ENCODE measurements at regions not wholly inside any gene's neighbourhood (a gene's known extent, or its start where the extent isn't known, plus 50 kb on each side); places are given as distances from the start of the nearest gene placed in this dataset.

GRCh38 chr12:65754744-65755595 is 69.3 kb upstream of the HMGA2 start:
- Histone ChIP-seq H3K9me3 (ENCODE audit: control insufficient read depth in 2 of 2, low read length in 2 of 2) (no peaks in the 10 kb centered on the region), H3K27me3 (ENCODE audit: control insufficient read depth in 1 of 2, insufficient read depth in 2 of 2, low read length in 2 of 2) (no peaks in the 10 kb centered on the region), H3K4me3 (ENCODE audit: low read length in 2 of 2) (no peak overlapping the region), H3K4me1 (ENCODE audit: control insufficient read depth, insufficient read depth, low read length) (no peaks in the 10 kb centered on the region), H3K36me3 (ENCODE audit: control insufficient read depth in 2 of 2, insufficient read depth in 2 of 2, low read length in 2 of 2) (no peaks in the 10 kb centered on the region), H3K27ac (ENCODE audit: low read length) (no peak overlapping the region), H3K9ac (ENCODE audit: low read length in 2 of 2) (no peak overlapping the region)

GRCh38 chr12:65755596-65755978 is 68.7 kb upstream of the HMGA2 start:
- no peaks in the 10 kb centered on the region for H3K36me3 ChIP-seq (ENCODE audit: control insufficient read depth in 2 of 2, insufficient read depth in 2 of 2, low read length in 2 of 2)
- no peaks in the 10 kb centered on the region for H3K4me1 ChIP-seq (ENCODE audit: control insufficient read depth, insufficient read depth, low read length)
- H3K4me3 ChIP-seq (ENCODE audit: low read length in 2 of 2) = no peak overlapping the region
- H3K27ac ChIP-seq (ENCODE audit: low read length) = no peak overlapping the region
- no peak overlapping the region for H3K9ac ChIP-seq (ENCODE audit: low read length in 2 of 2)
- H3K9me3 ChIP-seq (ENCODE audit: control insufficient read depth in 2 of 2, low read length in 2 of 2) = no peaks in the 10 kb centered on the region
- peaks cover 0 to 5% of the 10 kb centered on the region in 2 donors for H3K27me3 ChIP-seq (ENCODE audit: control insufficient read depth in 1 of 2, insufficient read depth in 2 of 2, low read length in 2 of 2)

DNA sequence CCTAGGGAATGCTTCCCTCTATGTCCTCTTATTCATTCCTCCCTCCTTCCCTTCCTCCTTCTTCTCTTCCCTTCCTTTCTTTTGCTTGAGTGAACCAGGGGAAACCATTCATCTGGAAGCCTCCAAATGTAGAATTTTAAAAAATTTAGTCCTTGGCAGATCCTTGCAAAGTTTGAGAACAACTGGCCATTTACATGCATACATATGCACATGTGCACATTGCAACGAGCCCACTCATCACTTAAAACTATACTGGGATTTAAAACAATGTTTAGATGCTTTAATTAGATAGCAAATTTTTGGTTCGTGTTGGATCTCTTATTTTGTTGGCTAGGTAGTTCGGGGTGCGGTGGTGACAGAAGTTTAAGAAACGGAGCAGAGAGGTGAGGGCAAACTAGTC is 68.0 kb upstream of the HMGA2 start:
- Histone ChIP-seq H3K9me3 (ENCODE audit: control insufficient read depth in 2 of 2, low read length in 2 of 2) (no peaks in the 10 kb centered on the region), H3K4me3 (ENCODE audit: low read length in 2 of 2) (no peak overlapping the region), H3K9ac (ENCODE audit: low read length in 2 of 2) (no peak overlapping the region), H3K4me1 (ENCODE audit: control insufficient read depth, insufficient read depth, low read length) (no peaks in the 10 kb centered on the region), H3K27me3 (ENCODE audit: control insufficient read depth in 1 of 2, insufficient read depth in 2 of 2, low read length in 2 of 2) (peaks cover 0 to 7% of the 10 kb centered on the region in 2 donors), H3K36me3 (ENCODE audit: control insufficient read depth in 2 of 2, insufficient read depth in 2 of 2, low read length in 2 of 2) (no peaks in the 10 kb centered on the region), H3K27ac (ENCODE audit: low read length) (no peak overlapping the region)

- Histone ChIP-seq H3K9ac (ENCODE audit: low read length in 2 of 2) (no peak overlapping the region), H3K9me3 (ENCODE audit: control insufficient read depth in 2 of 2, low read length in 2 of 2) (no peaks in the 10 kb centered on the region), H3K4me1 (ENCODE audit: control insufficient read depth, insufficient read depth, low read length) (no peaks in the 10 kb centered on the region), H3K27ac (ENCODE audit: low read length) (no peak overlapping the region), H3K27me3 (ENCODE audit: control insufficient read depth in 1 of 2, insufficient read depth in 2 of 2, low read length in 2 of 2) (peaks cover 0 to 7% of the 10 kb centered on the region in 2 donors), H3K4me3 (ENCODE audit: low read length in 2 of 2) (no peak overlapping the region), H3K36me3 (ENCODE audit: control insufficient read depth in 2 of 2, insufficient read depth in 2 of 2, low read length in 2 of 2) (no peaks in the 10 kb centered on the region)
Observed at GRCh38 chr12:65756956-65757511, 67.2 kb upstream of the HMGA2 start.

DNA sequence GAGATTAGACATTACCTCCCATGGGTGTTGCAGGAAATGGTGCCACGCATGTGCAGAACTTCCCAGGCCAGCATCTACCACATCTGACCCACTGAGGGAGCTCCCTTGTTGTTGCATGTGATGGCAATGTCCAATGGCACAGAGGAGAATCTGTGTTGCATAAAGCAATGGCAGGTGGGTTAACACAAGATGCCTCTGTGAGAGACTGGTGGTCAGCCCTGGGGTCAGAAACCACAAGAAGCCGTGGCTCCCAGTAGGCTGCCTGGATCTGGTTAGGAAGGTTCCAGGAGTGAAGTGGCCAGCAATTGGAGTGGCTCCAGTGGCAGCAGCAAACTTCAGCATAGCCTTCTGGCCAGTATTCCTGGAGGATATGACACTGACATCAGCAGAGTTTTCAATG is 65.9 kb upstream of the HMGA2 start:
- Histone ChIP-seq H3K9ac (ENCODE audit: low read length in 2 of 2) (no peak overlapping the region), H3K27me3 (ENCODE audit: control insufficient read depth in 1 of 2, insufficient read depth in 2 of 2, low read length in 2 of 2) (peaks cover 0 to 7% of the 10 kb centered on the region in 2 donors), H3K4me1 (ENCODE audit: control insufficient read depth, insufficient read depth, low read length) (no peaks in the 10 kb centered on the region), H3K27ac (ENCODE audit: low read length) (no peak overlapping the region), H3K36me3 (ENCODE audit: control insufficient read depth in 2 of 2, insufficient read depth in 2 of 2, low read length in 2 of 2) (no peaks in the 10 kb centered on the region), H3K4me3 (ENCODE audit: low read length in 2 of 2) (no peak overlapping the region), H3K9me3 (ENCODE audit: control insufficient read depth in 2 of 2, low read length in 2 of 2) (no peaks in the 10 kb centered on the region)

GRCh38 chr12:65759735-65760134 is 64.5 kb upstream of the HMGA2 start:
- Histone ChIP-seq H3K9me3 (ENCODE audit: control insufficient read depth in 2 of 2, low read length in 2 of 2) (no peaks in the 10 kb centered on the region), H3K4me1 (ENCODE audit: control insufficient read depth, insufficient read depth, low read length) (no peaks in the 10 kb centered on the region), H3K27ac (ENCODE audit: low read length) (no peak overlapping the region), H3K36me3 (ENCODE audit: control insufficient read depth in 2 of 2, insufficient read depth in 2 of 2, low read length in 2 of 2) (no peaks in the 10 kb centered on the region), H3K9ac (ENCODE audit: low read length in 2 of 2) (no peak overlapping the region), H3K27me3 (ENCODE audit: control insufficient read depth in 1 of 2, insufficient read depth in 2 of 2, low read length in 2 of 2) (peaks cover 0 to 7% of the 10 kb centered on the region in 2 donors), H3K4me3 (ENCODE audit: low read length in 2 of 2) (no peak overlapping the region)

GRCh38 chr12:65761301-65761700 is 63.0 kb upstream of the HMGA2 start:
- no peaks in the 10 kb centered on the region for H3K4me1 ChIP-seq (ENCODE audit: control insufficient read depth, insufficient read depth, low read length)
- no peak overlapping the region for H3K27ac ChIP-seq (ENCODE audit: low read length)
- no peak overlapping the region for H3K4me3 ChIP-seq (ENCODE audit: low read length in 2 of 2)
- peaks cover 0 to 7% of the 10 kb centered on the region in 2 donors for H3K27me3 ChIP-seq (ENCODE audit: control insufficient read depth in 1 of 2, insufficient read depth in 2 of 2, low read length in 2 of 2)
- H3K36me3 ChIP-seq (ENCODE audit: control insufficient read depth in 2 of 2, insufficient read depth in 2 of 2, low read length in 2 of 2) = no peaks in the 10 kb centered on the region
- no peaks in the 10 kb centered on the region for H3K9me3 ChIP-seq (ENCODE audit: control insufficient read depth in 2 of 2, low read length in 2 of 2)
- H3K9ac ChIP-seq (ENCODE audit: low read length in 2 of 2) = no peak overlapping the region

GRCh38 chr12:65764325-65764724 is 60.0 kb upstream of the HMGA2 start:
- Histone ChIP-seq H3K36me3 (ENCODE audit: control insufficient read depth in 2 of 2, insufficient read depth in 2 of 2, low read length in 2 of 2) (no peaks in the 10 kb centered on the region), H3K9ac (ENCODE audit: low read length in 2 of 2) (no peak overlapping the region), H3K9me3 (ENCODE audit: control insufficient read depth in 2 of 2, low read length in 2 of 2) (peaks cover 0 to 2% of the 10 kb centered on the region in 2 donors), H3K27ac (ENCODE audit: low read length) (no peak overlapping the region), H3K27me3 (ENCODE audit: control insufficient read depth in 1 of 2, insufficient read depth in 2 of 2, low read length in 2 of 2) (peaks cover 0 to 7% of the 10 kb centered on the region in 2 donors), H3K4me1 (ENCODE audit: control insufficient read depth, insufficient read depth, low read length) (no peaks in the 10 kb centered on the region), H3K4me3 (ENCODE audit: low read length in 2 of 2) (no peak overlapping the region)

DNA sequence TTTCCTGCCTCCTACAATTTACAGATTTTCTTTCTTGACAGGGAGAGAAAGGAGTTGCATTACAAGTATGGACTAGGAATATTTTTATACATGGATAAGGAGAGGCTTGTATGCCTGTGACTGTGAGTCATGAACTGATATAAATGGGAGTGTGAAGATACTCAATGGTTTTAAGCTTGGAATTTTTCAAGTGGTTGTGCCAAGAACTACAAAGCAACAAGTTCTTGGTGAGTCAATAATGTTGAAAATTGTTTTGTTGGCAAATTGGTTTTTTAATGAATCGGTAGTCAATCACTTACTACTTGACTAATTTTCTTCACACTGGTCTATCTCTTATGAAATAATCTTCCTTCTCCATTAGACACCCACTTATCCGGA is 58.9 kb upstream of the HMGA2 start:
- Histone ChIP-seq H3K4me3 (ENCODE audit: low read length in 2 of 2) (no peak overlapping the region), H3K27ac (ENCODE audit: low read length) (no peak overlapping the region), H3K9me3 (ENCODE audit: control insufficient read depth in 2 of 2, low read length in 2 of 2) (peaks cover 0 to 2% of the 10 kb centered on the region in 2 donors), H3K27me3 (ENCODE audit: control insufficient read depth in 1 of 2, insufficient read depth in 2 of 2, low read length in 2 of 2) (peaks cover 3% of the 10 kb centered on the region in 2 donors), H3K36me3 (ENCODE audit: control insufficient read depth in 2 of 2, insufficient read depth in 2 of 2, low read length in 2 of 2) (no peaks in the 10 kb centered on the region), H3K4me1 (ENCODE audit: control insufficient read depth, insufficient read depth, low read length) (no peaks in the 10 kb centered on the region), H3K9ac (ENCODE audit: low read length in 2 of 2) (no peak overlapping the region)

GRCh38 chr12:65769880-65770279 is 54.4 kb upstream of the HMGA2 start:
- Histone ChIP-seq H3K27ac (ENCODE audit: low read length) (no peak overlapping the region), H3K9ac (ENCODE audit: low read length in 2 of 2) (no peak overlapping the region), H3K36me3 (ENCODE audit: control insufficient read depth in 2 of 2, insufficient read depth in 2 of 2, low read length in 2 of 2) (no peaks in the 10 kb centered on the region), H3K9me3 (ENCODE audit: control insufficient read depth in 2 of 2, low read length in 2 of 2) (peaks cover 0 to 2% of the 10 kb centered on the region in 2 donors), H3K27me3 (ENCODE audit: control insufficient read depth in 1 of 2, insufficient read depth in 2 of 2, low read length in 2 of 2) (peaks cover 0 to 3% of the 10 kb centered on the region in 2 donors), H3K4me1 (ENCODE audit: control insufficient read depth, insufficient read depth, low read length) (no peaks in the 10 kb centered on the region), H3K4me3 (ENCODE audit: low read length in 2 of 2) (no peak overlapping the region)
